H1 (cell line): ENCODE measurements at regions not wholly inside any gene's neighbourhood (a gene's known extent, or its start where the extent isn't known, plus 50 kb on each side); places are given as distances from the start of the nearest gene placed in this dataset.

Experiments
- CTCF ChIA-PET: fragments of 300-600 bp; sonication (Branson Sonifier 250); formaldehyde crosslinking; loops from one replicate; lab custom pipeline; 2021; ENCODE audit not compliant: partially characterized antibody; lab: Charles Lee
- POLR2A ChIA-PET: fragments of 300-600 bp; sonication (Branson Sonifier 250); formaldehyde crosslinking; loops from one replicate; lab custom pipeline; 2021; ENCODE audit warnings: inconsistent platforms; ENCODE audit not compliant: partially characterized antibody; lab: Charles Lee
- DNase-seq, 2 experiments: peaks; one replicate each; pipeline versions ENCODE4 v3.0.0 to v3.0.0-alpha.2; 2010 to 2022; ENCODE audit warnings: low spot score in 2 of 2, low read depth in 1 of 2, mixed read lengths in 1 of 2
- FAIRE-seq: peaks from 2 replicates; lab custom pipeline; 2011; peaks lifted over from hg19 to GRCh38; lab: Jason Lieb, UNC
- H2AFZ ChIP-seq: 2 replicates; pipeline ENCODE4 v1.8.1; 2012; ENCODE audit warnings: low read length, inconsistent platforms
- H2AK5ac ChIP-seq: 2 replicates; pipeline ENCODE4 v1.6.1; 2013; ENCODE audit warnings: low read depth, low read length
- H2BK120ac ChIP-seq: replicated peaks from 2 replicates; pipeline ENCODE3; 2013; ENCODE audit warnings: low read depth, low read length, inconsistent platforms
- H2BK12ac ChIP-seq: 2 replicates; pipeline ENCODE4 v1.6.1; 2013; ENCODE audit warnings: low read depth, low read length
- H2BK15ac ChIP-seq: 2 replicates; pipeline ENCODE4 v1.6.1; 2013; ENCODE audit warnings: low read length
- H2BK20ac ChIP-seq: 2 replicates; pipeline ENCODE4 v1.6.1; 2013; ENCODE audit warnings: low read length
- H2BK5ac ChIP-seq: 2 replicates; pipeline ENCODE4 v1.6.1; 2013; ENCODE audit warnings: low read depth, low read length
- H3K14ac ChIP-seq: 2 replicates; pipeline ENCODE4 v1.6.1; 2013; ENCODE audit warnings: inconsistent platforms; ENCODE audit not compliant: insufficient read length
- H3K18ac ChIP-seq: 2 replicates; pipeline ENCODE4 v1.6.1; 2013; ENCODE audit warnings: low read length; ENCODE audit errors: extremely low read depth
- H3K23ac ChIP-seq: 2 replicates; pipeline ENCODE4 v1.6.1; 2013; ENCODE audit warnings: inconsistent platforms; ENCODE audit not compliant: insufficient read length
- H3K23me2 ChIP-seq: 2 replicates; pipeline ENCODE4 v1.6.1; 2013; ENCODE audit warnings: low read depth, low read length
- H3K27ac ChIP-seq: 2 replicates; pipeline ENCODE4 v1.6.1; 2011; ENCODE audit warnings: low read depth, low read length, inconsistent platforms
- H3K27me3 ChIP-seq, 4 experiments: replicated peaks in 1 of 4; 1 replicate in 1 of 4; 2 replicates in 3 of 4; pipeline versions ENCODE4 v1.6.1 to v1.8.1; 2011 to 2013; ENCODE audit warnings: low read length in 3 of 4, mild to moderate bottlenecking in 3 of 4, inconsistent platforms in 2 of 4, mixed read lengths in 2 of 4, moderate library complexity in 1 of 4; ENCODE audit not compliant: control insufficient read depth in 3 of 4, insufficient read depth in 3 of 4; ENCODE audit errors: extremely low read depth in 1 of 4
- H3K36me3 ChIP-seq, 4 experiments: 2 replicates each; pipeline versions ENCODE4 v1.6.1 to v1.8.1; 2011 to 2013; ENCODE audit warnings: mild to moderate bottlenecking in 4 of 4, low read length in 3 of 4, moderate library complexity in 2 of 4, control low read depth in 1 of 4, inconsistent platforms in 1 of 4; ENCODE audit not compliant: insufficient read depth in 4 of 4, control insufficient read depth in 2 of 4
- H3K4ac ChIP-seq: replicated peaks from 2 replicates; pipeline ENCODE3; 2013; ENCODE audit warnings: low read length, low read depth, mixed read lengths, inconsistent platforms; ENCODE audit not compliant: insufficient read length
- H3K4me1 ChIP-seq, 4 experiments: replicated peaks in 1 of 4; 1 replicate in 1 of 4; 2 replicates in 3 of 4; pipeline versions ENCODE4 v1.6.1 to v1.8.1; 2011 to 2013; ENCODE audit warnings: low read length in 3 of 4, inconsistent platforms in 2 of 4, mixed read lengths in 1 of 4; ENCODE audit not compliant: insufficient read depth in 4 of 4, control insufficient read depth in 3 of 4
- H3K4me2 ChIP-seq, 2 experiments: 2 replicates each; pipeline versions ENCODE4 v1.6.1 to v1.8.1; 2011 to 2013; ENCODE audit warnings: low read depth in 2 of 2, low read length in 2 of 2, control low read depth in 1 of 2, inconsistent platforms in 1 of 2, mild to moderate bottlenecking in 1 of 2; ENCODE audit not compliant: insufficient read depth in 1 of 2
- H3K4me3 ChIP-seq, 4 experiments: fragments of 200-600, 300-600 bp in 1 of 4; sonication (generic), shearing (Covaris generic), sonication (Bioruptor Twin) in 1 of 4; 2 replicates each; pipeline versions ENCODE4 v1.5.1 to v1.8.1; 2011 to 2016; ENCODE audit warnings: low read length in 4 of 4, low read depth in 3 of 4, control low read depth in 2 of 4, inconsistent platforms in 2 of 4, mild to moderate bottlenecking in 2 of 4, mixed read lengths in 1 of 4, moderate library complexity in 1 of 4; ENCODE audit not compliant: insufficient read depth in 2 of 4; ENCODE audit errors: extremely low read depth in 1 of 4
- H3K56ac ChIP-seq: replicated peaks from 2 replicates; pipeline ENCODE3; 2013; ENCODE audit warnings: low read depth, mild to moderate bottlenecking, mixed read lengths, low read length, inconsistent platforms; ENCODE audit not compliant: insufficient read length
- H3K79me1 ChIP-seq: 2 replicates; pipeline ENCODE4 v1.6.1; 2013; ENCODE audit warnings: low read depth, low read length, control low read depth
- H3K79me2 ChIP-seq, 2 experiments: 2 replicates each; pipeline versions ENCODE4 v1.6.1 to v1.8.1; 2012 to 2013; ENCODE audit warnings: low read length in 2 of 2, mild to moderate bottlenecking in 2 of 2, inconsistent platforms in 1 of 2; ENCODE audit not compliant: insufficient read depth in 2 of 2, control insufficient read depth in 1 of 2
- H3K9ac ChIP-seq, 4 experiments: replicated peaks in 1 of 4; 1 replicate in 1 of 4; 2 replicates in 3 of 4; pipeline versions ENCODE4 v1.6.1 to v1.8.1; 2011 to 2013; ENCODE audit warnings: low read depth in 3 of 4, low read length in 3 of 4, control low read depth in 2 of 4, mild to moderate bottlenecking in 2 of 4, moderate library complexity in 2 of 4, inconsistent platforms in 1 of 4; ENCODE audit errors: extremely low read depth in 1 of 4
- H3K9me3 ChIP-seq, 2 experiments: 2 replicates each; pipeline versions ENCODE4 v1.6.1 to v1.8.1; 2012 to 2013; ENCODE audit warnings: mild to moderate bottlenecking in 2 of 2, moderate library complexity in 2 of 2, control low read depth in 1 of 2, inconsistent platforms in 1 of 2, low read depth in 1 of 2, low read length in 1 of 2, mixed read lengths in 1 of 2; ENCODE audit not compliant: insufficient read depth in 2 of 2
- H4K20me1 ChIP-seq, 2 experiments: replicated peaks in 1 of 2; 2 replicates each; pipeline versions ENCODE3 to v1.8.1; 2011 to 2013; ENCODE audit warnings: inconsistent platforms in 2 of 2, low read length in 2 of 2, mild to moderate bottlenecking in 1 of 2; ENCODE audit not compliant: insufficient read depth in 2 of 2, control insufficient read depth in 1 of 2
- H4K5ac ChIP-seq: 2 replicates; pipeline ENCODE4 v1.6.1; 2013; ENCODE audit warnings: low read length, low read depth, mixed read lengths, inconsistent platforms; ENCODE audit not compliant: insufficient read length
- H4K8ac ChIP-seq: 2 replicates; pipeline ENCODE4 v1.8.0; 2013; ENCODE audit warnings: mild to moderate bottlenecking, moderate library complexity, low read length, inconsistent platforms; ENCODE audit not compliant: insufficient read depth; ENCODE audit errors: extremely low read depth
- H4K91ac ChIP-seq: replicated peaks from 2 replicates; pipeline ENCODE3; 2013; ENCODE audit warnings: low read length, mixed read lengths, inconsistent platforms; ENCODE audit not compliant: insufficient read length
- ASH2L ChIP-seq: fragments of 200-600, 300-600 bp; sonication (generic); IDR thresholded peaks from one replicate; pipeline ENCODE4 v1.7.1; 2017; ENCODE audit warnings: low read length
- CHD2 ChIP-seq: IDR thresholded peaks from 2 replicates; pipeline ENCODE4 v1.6.1; 2012; ENCODE audit warnings: low read length, improper control_type of control experiment
- CTBP2 ChIP-seq: IDR thresholded peaks from 2 replicates; pipeline ENCODE4 v1.7.0; 2011; ENCODE audit warnings: borderline replicate concordance, mild to moderate bottlenecking, moderate library complexity, mixed read lengths, low read length; ENCODE audit not compliant: insufficient read depth, insufficient read length
- JUND ChIP-seq: IDR thresholded peaks from 2 replicates; pipeline ENCODE4 v1.6.1; 2011; ENCODE audit warnings: mild to moderate bottlenecking, improper control_type of control experiment, low read length
- NANOG ChIP-seq: IDR thresholded peaks from 2 replicates; pipeline ENCODE4 v1.6.1; 2011; ENCODE audit warnings: low read length, low read depth, mild to moderate bottlenecking, inconsistent platforms; ENCODE audit not compliant: insufficient read depth, poor library complexity, severe bottlenecking
- SP1 ChIP-seq: IDR thresholded peaks from 2 replicates; pipeline ENCODE4 v1.6.1; 2011; ENCODE audit warnings: low read depth, low read length
- TEAD4 ChIP-seq: IDR thresholded peaks from 2 replicates; pipeline ENCODE4 v1.6.1; 2012; ENCODE audit warnings: low read depth, low read length, inconsistent platforms, mixed read lengths
- WGBS, 2 experiments: shearing (Covaris generic) in 1 of 2; methylation state at CpG; one replicate each; pipeline versions ENCODE4 v1.1.6 to v1.1.7; 2013 to 2015; ENCODE audit warnings: low lambda C conversion rate in 2 of 2, mixed read lengths in 2 of 2, inconsistent platforms in 1 of 2, low coverage in 1 of 2, missing lambda C conversion rate in 1 of 2; ENCODE audit not compliant: insufficient replicate concordance in 2 of 2, insufficient coverage in 1 of 2, insufficient read length in 1 of 2; ENCODE audit errors: extremely low coverage in 1 of 2, missing lambda C conversion rate in 1 of 2; 5-methylcytosine and 5-hydroxymethylcytosine counted together
- TF ChIP-seq, protein P1 (sequence below): IDR thresholded peaks from 2 replicates; pipeline ENCODE4 v1.6.1; 2011; ENCODE audit warnings: low read length, improper control_type of control experiment
- TF ChIP-seq, protein P2 (sequence below): IDR thresholded peaks from 2 replicates; pipeline ENCODE4 v1.6.1; 2012; ENCODE audit warnings: inconsistent platforms

DNA sequence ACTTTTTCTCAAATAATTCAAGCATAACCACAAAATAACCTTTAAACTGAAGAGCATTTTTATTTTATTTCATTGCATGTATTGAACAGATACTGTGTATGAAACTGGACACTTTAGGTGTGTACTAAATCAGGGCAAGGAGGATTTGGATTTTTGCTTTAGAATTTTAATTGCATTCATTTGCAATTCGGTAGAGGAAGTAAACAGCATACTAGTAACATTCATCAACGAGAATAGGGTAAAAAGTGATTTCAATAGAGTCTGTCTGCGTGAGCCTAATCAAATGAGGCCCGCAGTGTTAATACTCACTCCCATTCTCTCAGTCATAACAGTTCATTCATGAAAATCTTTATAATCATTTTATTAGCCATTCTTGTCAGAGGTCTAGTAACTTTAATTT, 200.2 kb downstream of the SPRY2 start:
- Histone ChIP-seq H3K14ac (no peak overlapping the region), H3K79me1 (no peaks in the 10 kb centered on the region), H3K23me2 (no peaks in the 10 kb centered on the region; the same call in 1 of the 2 replicates), H2BK15ac (no peak overlapping the region), H3K79me2 (no peaks in the 10 kb centered on the region)
- TF ChIP-seq JUND (no peak), NANOG (no peak), TEAD4 (no peak), CTBP2 (no peak), CHD2 (no peak), SP1 (no peak), ASH2L (no peak)
- TF ChIP-seq, protein P1, sequence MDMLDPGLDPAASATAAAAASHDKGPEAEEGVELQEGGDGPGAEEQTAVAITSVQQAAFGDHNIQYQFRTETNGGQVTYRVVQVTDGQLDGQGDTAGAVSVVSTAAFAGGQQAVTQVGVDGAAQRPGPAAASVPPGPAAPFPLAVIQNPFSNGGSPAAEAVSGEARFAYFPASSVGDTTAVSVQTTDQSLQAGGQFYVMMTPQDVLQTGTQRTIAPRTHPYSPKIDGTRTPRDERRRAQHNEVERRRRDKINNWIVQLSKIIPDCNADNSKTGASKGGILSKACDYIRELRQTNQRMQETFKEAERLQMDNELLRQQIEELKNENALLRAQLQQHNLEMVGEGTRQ = no peak
- TF ChIP-seq, protein P2, sequence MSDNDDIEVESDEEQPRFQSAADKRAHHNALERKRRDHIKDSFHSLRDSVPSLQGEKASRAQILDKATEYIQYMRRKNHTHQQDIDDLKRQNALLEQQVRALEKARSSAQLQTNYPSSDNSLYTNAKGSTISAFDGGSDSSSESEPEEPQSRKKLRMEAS = no peak
- TF ChIP-seq, all 59 proteins: peak for 0
- FAIRE-seq = no peak
- Histone ChIP-seq H3K4ac (no peak overlapping the region), H2BK12ac (no peak overlapping the region), H2BK5ac (no peak overlapping the region), H2BK120ac (no peak overlapping the region), H2AK5ac (no peak overlapping the region), H3K23ac (no peak overlapping the region), H3K27ac (no peak overlapping the region), H4K8ac (no peak overlapping the region), H4K91ac (no peak overlapping the region), H3K56ac (no peak overlapping the region), H2BK20ac (no peak overlapping the region), H3K4me3 (no peak overlapping the region), H3K18ac (no peak overlapping the region; the same call in 1 of the 2 replicates), H4K5ac (no peak overlapping the region), H3K9ac (no peak overlapping the region), H3K4me2 (no peak overlapping the region), H3K36me3 (no peaks in the 10 kb centered on the region), H3K27me3 (no peaks in the 10 kb centered on the region), H2AFZ (no peak overlapping the region), H3K4me1 (peaks cover 0 to 4% (median 3%) of the 10 kb centered on the region in 4 experiments; a peak in 3 of 7 replicates), H3K9me3 (no peaks in the 10 kb centered on the region), H4K20me1 (no peaks in the 10 kb centered on the region)
- DNase-seq = no peak
- WGBS, 2 experiments = 87% methylated on average over 4 of the region's 4 CpGs; no CpG with 5 or more reads in 1 of the 2 experiments
- POLR2A ChIA-PET = interaction anchor here (0.7 kb wide), 1 partner anchor 1711 kb away, joined by 3 read pairs; no protein-coding TSS in a partner anchor
- CTCF ChIA-PET = interaction anchor here (1.0 kb wide), 1 partner anchor 27 kb away, joined by 3 read pairs; no protein-coding TSS in a partner anchor
